M059J (cell line): ENCODE measurements at regions not wholly inside any gene's neighbourhood (a gene's known extent, or its start where the extent isn't known, plus 50 kb on each side); places are given as distances from the start of the nearest gene placed in this dataset.
"Not testable (repeated sequence)": the region's sequence is repeated elsewhere in the genome, so short reads cannot be mapped to it uniquely, and the experiment has no call there.

Source experiments
- DNase-seq: peaks from one replicate; pipeline ENCODE4 v3.0.0-alpha.2; 2012; ENCODE audit warnings: low read depth

DNA sequence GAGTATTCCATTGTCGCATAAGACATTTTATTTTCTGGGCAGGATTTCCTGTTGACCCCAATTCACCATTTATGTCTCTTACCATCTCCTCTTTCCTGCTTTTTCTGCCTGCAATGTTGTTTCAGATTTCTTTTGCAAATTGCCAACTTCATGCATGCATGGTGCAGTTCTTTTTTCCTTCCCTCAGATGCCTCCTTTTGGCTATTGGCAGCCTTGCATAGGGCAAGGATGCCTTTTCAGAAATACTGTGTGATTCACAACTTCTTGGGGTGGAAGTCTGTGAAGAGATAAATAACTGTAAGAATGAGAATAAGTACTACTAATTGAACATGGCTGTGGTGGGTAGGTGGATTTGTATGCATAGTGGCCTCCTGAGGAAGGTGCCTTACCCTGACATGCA lies 116.7 kb downstream of the SOX4 start:
- no peak for DNase-seq

- DNase-seq = no peak
Observed at GRCh38 chr6:21710908-21711627, 117.5 kb downstream of the SOX4 start.

DNA sequence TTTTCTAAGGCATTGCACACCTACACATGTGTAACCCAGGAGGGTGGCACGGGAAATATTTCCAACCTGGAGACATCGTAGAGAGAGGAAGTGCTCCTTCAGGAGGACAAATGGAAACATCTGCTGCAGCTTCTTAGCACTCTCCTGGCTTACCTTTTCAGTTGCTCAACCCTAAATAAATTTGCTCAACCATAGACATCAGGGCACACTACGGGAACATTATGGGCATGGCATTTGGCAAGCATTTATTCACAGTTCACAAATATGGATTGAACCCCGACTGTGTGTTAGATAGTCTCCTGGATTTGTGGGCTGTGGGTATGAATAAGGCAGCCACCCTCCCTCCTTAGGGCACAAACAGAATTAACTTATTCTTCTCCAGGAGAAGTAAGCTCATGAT lies 118.7 kb downstream of the SOX4 start:
- no peak for DNase-seq

GRCh38 chr6:21713481-21713880 lies 119.9 kb downstream of the SOX4 start:
- no peak for DNase-seq

DNA sequence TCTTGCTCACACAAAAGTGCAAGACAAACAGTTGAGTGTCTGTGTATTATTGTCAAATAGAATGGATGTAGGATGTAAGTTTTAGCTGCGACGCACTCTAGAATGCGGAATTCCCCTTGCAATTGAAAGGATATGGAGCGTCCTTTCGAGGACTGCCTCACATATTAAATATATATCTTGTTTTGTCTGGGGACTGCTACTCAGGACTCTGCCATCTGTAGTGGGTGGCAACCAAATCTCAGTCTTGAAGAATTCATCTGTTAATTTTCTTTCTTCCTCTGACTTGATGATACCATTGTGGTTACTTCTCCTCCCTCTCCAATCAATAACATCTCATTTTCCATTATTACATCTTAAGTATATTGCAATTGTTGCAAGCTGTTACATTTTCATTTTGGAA lies 121.6 kb downstream of the SOX4 start:
- no peak for DNase-seq

DNA sequence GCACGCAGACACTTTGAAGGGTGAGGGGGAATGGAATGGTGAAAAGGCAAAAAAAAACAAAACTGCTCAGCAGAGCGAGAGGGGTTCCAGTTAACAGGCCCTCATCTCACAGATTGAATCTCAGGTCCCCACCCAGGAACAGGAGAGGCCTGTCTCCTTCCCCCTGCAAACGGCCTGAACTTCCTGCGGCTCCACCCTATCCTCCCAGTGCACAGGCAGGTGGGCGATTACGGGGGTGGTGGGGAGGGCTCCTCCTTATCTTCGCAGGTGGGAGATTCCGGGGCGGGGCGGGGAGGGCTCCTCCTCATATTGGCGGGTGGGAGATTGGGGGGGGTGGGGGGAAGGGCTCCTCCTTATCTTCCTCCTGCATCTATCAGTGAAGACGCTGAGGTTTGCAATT lies 129.0 kb downstream of the SOX4 start:
- DNase-seq = no peak

GRCh38 chr6:21726676-21727075 lies 133.1 kb downstream of the SOX4 start:
- no peak for DNase-seq

DNA sequence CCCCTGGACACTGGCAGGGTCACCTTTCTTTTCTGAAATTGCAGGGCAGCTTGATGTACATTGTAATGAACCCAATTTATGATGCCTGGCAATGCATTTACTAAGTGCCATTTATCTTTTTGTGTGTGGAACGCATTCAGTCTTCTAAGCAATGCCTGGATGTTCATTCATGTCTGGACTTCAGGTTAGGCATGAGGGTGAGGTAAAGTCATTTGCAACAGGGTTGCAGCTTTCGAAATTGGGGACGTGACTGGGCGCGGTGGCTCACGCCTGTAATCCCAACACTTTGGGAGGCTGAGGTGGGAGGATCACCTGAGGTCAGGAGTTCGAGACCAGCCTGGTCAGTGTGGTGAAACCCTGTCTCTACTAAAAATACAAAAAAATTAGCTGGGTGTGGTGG lies 134.6 kb downstream of the SOX4 start:
- DNase-seq = no peak

DNA sequence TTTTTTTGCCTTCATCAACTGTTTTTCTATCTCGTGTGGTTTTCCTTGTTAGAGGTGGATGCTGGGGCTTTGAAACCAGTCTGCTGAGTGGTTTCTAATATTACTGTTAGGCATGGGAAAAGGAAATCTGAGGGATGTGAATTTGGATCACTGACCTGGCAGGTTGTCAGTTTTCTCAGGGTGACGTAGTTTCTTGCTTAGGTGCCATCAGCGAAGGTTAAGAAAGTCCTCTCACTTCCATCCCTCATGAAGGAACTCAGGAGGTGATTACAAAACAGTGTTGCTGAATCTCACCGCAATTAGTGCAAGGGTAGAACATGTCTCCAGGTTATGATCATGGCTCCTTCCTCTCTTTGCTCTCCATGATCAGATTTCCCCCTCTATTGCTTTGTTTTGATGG lies 135.9 kb downstream of the SOX4 start:
- no peak for DNase-seq

- no peak for DNase-seq
Observed at GRCh38 chr6:21730533-21730932, 137.0 kb downstream of the SOX4 start.

- DNase-seq = peak; percentile 92
Observed at GRCh38 chr6:21731411-21732031, 138.0 kb downstream of the SOX4 start.

DNA sequence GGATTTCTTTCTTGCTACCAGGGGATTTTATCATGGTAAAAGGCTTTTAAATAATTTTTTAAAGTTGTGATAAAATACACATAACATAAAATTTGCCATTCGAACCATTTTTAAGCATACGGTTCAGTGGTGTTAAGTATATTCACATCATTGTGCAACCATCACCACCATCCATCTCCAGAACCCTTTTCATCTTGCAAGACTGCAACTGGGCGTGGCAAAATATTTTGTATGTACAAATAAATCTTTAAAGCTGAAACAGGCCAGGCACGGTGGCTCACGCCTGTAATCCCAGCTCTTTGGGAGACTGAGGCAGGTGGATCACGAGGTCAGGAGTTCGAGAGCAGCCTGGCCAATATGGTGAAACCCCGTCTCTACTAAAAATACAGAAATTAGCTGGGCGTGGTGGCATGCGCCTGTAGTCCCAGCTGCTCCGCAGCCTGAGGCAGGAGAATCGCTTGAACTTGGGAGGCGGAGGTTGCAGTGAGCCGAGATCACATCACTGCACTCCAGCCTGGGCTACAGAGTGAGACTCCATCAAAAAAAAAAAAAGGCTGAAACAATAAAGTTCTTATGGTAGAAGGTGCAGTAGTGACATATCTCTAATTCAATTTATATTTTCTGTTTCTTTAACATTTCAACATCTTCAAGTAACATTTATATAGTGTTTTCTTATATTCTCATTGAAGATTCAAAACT lies 138.6 kb downstream of the SOX4 start:
- not testable (repeated sequence) for DNase-seq

GRCh38 chr6:21732731-21733130 lies 139.2 kb downstream of the SOX4 start:
- peak; percentile 66 for DNase-seq

GRCh38 chr6:21733311-21733710 lies 139.8 kb downstream of the SOX4 start:
- DNase-seq = peak; percentile 49

- no peak for DNase-seq
Observed at GRCh38 chr6:21734204-21734603, 140.7 kb downstream of the SOX4 start.

DNA sequence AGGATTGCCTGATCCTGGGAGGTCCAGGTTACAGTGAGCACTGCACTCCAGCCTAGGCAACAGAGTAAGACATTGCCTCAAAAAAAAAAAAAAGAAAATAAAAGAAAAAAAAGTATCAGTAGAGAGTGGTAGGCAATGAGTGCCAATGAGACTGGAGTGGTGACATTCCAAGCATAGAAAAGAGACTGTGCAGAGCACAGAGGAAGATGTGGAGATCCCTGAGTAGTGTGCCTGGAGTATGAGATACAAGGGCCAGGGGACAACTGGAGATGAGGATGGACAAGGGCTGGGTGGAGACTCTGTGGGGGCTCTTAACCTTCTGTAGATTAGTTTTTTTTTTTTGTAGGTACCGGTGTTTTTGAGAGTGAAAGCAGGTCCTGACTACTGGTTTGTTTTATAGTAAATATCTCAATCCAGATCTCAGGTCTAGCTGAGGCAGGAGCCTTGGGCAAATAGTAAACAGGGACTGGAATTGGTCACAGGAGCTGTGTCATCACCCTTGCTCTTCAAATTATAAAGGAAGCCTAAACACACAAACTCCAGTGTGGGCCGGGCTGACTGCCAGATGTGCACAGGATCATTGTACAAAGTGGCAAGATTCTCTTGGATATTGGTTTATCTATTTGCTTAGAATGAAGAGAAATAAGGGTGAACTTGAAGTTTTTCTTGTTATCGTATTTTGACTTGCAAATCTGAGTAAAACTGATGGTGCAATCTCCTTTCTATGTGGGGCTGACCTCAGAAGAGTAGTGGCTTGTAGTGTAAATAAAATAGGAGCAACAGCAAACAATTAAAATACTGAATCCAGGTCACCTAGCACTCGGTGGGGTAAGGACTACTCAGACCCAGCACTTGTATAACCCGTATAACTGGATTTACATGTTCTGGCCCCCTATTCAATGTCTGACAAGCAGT lies 144.9 kb downstream of the SOX4 start:
- peak; percentile 79 for DNase-seq

GRCh38 chr6:21739241-21739640 lies 145.7 kb downstream of the SOX4 start:
- no peak for DNase-seq

GRCh38 chr6:21739838-21740237 lies 146.3 kb downstream of the SOX4 start:
- DNase-seq = no peak

DNA sequence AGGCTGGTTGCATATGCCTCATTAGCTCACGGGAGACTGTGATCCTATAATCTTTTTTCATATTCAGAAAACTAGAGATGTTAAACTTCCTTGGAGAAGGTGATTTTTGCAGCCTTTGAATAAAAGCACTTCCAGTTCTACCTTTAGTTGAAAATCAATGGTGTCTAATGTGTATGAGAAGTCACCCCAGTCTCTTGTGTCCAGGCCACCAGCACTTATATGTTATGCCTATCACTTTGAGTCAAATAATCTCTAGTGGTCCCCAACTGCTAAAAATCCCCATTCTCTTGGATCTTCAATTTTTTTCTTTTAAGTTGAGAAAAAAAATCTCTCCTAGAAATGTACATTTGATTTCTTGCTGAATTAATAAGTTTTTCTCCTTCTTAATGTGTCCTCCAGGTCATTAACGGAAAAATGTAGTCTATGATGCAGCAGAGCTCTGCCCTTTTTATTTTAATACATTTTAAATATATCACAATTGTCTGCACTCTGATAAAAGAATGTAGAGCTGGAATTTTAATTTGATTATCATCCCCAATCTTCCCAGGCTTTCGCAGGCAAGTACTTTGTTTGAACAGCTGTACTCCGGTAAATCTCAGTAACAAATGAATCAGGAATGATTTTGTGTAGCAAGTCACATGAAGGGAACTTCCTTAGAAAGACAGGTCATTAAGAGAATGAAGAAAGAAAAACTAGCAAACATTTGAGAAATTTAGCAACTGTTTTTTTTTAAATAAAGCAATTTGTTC lies 147.0 kb downstream of the SOX4 start:
- peak; percentile 29 for DNase-seq

- DNase-seq = peak; percentile 47
Observed at GRCh38 chr6:21741221-21742109, 147.9 kb downstream of the SOX4 start.
